Central memory CD8-positive, alpha-beta T cell (primary cell): ENCODE measurements at regions not wholly inside any gene's neighbourhood (a gene's known extent, or its start where the extent isn't known, plus 50 kb on each side); places are given as distances from the start of the nearest gene placed in this dataset.
"Not testable (repeated sequence)": the region's sequence is repeated elsewhere in the genome, so short reads cannot be mapped to it uniquely, and the experiment has no call there.

Experiments used
- ATAC-seq: fragments of 150-1000 bp; cut with Tn5 transposase; replicated peaks from 2 replicates; pipeline ENCODE4 v1.10.0; 2022; ENCODE audit warnings: mild to moderate bottlenecking, moderate FRiP score, moderate number of reproducible peaks; ENCODE audit not compliant: poor library complexity, severe bottlenecking; ENCODE audit errors: extremely low read depth
- DNase-seq, 2 donors: peaks; one replicate each; pipeline ENCODE4 v3.0.0; 2021; ENCODE audit warnings: low spot score in 2 of 2
- H3K27ac Mint-ChIP-seq: one replicate; pipeline ENCODE4 v1.8.0; 2022; ENCODE audit warnings: low read depth, mild to moderate bottlenecking, moderate library complexity, mixed read lengths
- H3K27me3 Mint-ChIP-seq: one replicate; pipeline ENCODE4 v1.8.0; 2022; ENCODE audit warnings: mixed read lengths
- H3K36me3 Mint-ChIP-seq: one replicate; pipeline ENCODE4 v1.8.0; 2022; ENCODE audit warnings: mild to moderate bottlenecking, moderate library complexity, mixed read lengths; ENCODE audit not compliant: insufficient read depth
- H3K4me1 Mint-ChIP-seq: one replicate; pipeline ENCODE4 v1.8.0; 2022; ENCODE audit warnings: mixed read lengths
- H3K4me3 Mint-ChIP-seq: one replicate; pipeline ENCODE4 v1.8.0; 2022; ENCODE audit warnings: mild to moderate bottlenecking, moderate library complexity, mixed read lengths
- H3K9me3 Mint-ChIP-seq: one replicate; pipeline ENCODE4 v1.8.0; 2022; ENCODE audit warnings: mixed read lengths

DNA sequence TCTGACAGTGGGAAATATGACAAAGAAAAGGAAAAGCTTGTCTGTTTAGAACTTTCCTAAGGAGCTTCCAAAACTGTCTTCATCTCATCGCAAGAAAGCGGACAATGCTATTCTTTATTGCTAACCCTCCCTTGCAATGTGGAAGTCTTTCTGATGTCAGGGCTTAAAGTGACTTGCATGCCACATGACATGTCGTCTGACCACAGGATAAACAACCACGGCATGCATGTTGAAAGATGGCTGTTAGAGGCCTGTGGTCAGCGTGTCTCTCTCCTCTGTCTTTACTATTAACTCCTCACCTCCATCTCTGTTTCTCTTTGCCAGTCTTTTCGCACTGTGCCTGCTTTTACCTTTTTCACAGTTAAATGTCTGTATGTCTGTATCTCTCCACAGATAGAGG, 389.8 kb downstream of the LNPK start:
- no peak for ATAC-seq

DNA sequence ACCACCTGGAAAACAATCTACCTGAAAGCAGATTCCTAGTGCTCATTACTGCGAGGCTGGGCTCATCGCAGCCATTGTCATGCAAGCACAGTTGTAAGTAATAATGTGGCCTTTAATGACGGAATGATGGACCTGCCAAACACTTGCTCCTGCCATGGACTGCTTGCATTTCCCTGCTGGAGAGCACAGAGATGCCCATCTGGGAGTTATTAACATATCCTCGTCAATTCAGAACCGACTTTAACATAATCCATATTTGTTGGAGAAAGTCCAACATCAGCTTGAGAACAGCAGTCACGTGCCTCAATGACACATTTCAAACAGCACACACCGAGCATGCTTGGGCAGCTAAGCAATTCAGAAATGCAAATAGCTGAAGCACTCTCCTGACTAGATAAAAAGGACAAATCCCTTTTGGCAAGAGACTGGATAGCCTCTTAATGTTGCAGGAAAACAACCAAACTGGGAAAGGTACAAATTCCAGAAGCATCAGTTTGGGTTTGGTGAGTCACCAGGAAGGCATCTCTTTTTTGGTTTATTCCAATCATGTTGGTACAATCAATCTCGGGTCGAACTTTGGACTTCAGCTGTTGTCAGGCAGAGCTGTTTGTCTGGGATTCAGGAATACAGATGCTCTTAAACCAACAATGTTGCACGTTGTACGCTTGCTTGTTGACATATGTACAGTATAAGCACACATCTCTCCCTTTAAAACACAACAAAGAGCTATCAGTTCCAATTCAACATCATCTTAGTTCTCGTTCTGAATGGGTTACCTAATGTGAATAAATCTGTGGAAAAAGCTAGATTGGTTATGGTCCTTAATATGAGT, 395.8 kb downstream of the LNPK start:
- Mint-ChIP-seq H3K4me1 (no peaks in the 10 kb centered on the region), H3K4me3 (no peak overlapping the region), H3K9me3 (no peaks in the 10 kb centered on the region), H3K36me3 (peaks cover 2% of the 10 kb centered on the region), H3K27ac (no peak overlapping the region), H3K27me3 (peaks cover 11% of the 10 kb centered on the region)
- ATAC-seq: no peak
- no peak for DNase-seq

More for the DNA sequence above, 389.8 kb downstream of the LNPK start:
- Mint-ChIP-seq H3K4me1 (no peaks in the 10 kb centered on the region), H3K27ac (no peak overlapping the region), H3K36me3 (peaks cover 2% of the 10 kb centered on the region), H3K27me3 (peaks cover 7% of the 10 kb centered on the region), H3K9me3 (no peaks in the 10 kb centered on the region), H3K4me3 (no peak overlapping the region)
- DNase-seq: no peak

DNA sequence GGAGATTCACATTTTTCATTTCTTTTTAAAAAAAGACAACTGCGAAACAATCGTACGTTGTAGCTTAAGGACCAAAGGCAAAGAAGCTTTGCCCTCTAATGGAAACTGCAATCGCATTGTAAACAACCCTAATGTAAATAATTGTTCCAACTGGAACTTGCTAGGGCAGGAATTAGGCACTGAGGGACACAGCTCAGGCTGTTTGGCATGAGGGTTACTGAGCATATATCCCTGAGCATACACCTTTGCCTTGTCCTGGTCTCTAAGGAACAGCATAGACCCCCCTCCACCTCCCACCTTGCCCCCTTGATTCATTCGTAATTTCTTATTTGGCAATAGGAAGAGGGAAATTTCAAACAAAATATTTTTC, 396.4 kb downstream of the LNPK start:
- DNase-seq (no peak), ATAC-seq (no peak)
- H3K27me3 Mint-ChIP-seq: peaks cover 11% of the 10 kb centered on the region
- no peak overlapping the region for H3K27ac Mint-ChIP-seq
- H3K36me3 Mint-ChIP-seq: peaks cover 2% of the 10 kb centered on the region
- H3K9me3 Mint-ChIP-seq: no peaks in the 10 kb centered on the region
- H3K4me1 Mint-ChIP-seq: no peaks in the 10 kb centered on the region
- no peak overlapping the region for H3K4me3 Mint-ChIP-seq

DNA sequence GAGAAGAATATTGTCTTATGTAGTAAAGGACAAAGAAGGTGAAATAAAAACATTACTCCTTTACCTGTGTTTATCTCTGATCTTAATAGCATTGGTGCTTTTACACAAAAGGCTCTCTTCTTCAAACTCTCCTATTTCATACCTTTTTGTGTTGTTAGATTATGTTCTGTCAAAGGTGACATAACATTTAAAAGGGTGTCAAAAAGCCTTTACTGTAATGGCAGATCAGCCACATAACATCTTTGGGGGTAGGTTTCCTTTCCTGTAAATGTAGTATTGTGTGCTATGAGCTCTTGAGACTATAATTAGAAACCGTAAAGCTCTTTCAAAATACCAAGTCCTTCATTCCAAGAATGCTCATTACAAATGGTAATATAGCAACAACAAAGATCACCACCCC, 400.1 kb downstream of the LNPK start:
- Mint-ChIP-seq H3K4me1 (no peaks in the 10 kb centered on the region), H3K27me3 (no peaks in the 10 kb centered on the region), H3K9me3 (no peaks in the 10 kb centered on the region), H3K27ac (no peak overlapping the region), H3K36me3 (no peaks in the 10 kb centered on the region), H3K4me3 (no peak overlapping the region)
- ATAC-seq (no peak), DNase-seq (no peak)

DNA sequence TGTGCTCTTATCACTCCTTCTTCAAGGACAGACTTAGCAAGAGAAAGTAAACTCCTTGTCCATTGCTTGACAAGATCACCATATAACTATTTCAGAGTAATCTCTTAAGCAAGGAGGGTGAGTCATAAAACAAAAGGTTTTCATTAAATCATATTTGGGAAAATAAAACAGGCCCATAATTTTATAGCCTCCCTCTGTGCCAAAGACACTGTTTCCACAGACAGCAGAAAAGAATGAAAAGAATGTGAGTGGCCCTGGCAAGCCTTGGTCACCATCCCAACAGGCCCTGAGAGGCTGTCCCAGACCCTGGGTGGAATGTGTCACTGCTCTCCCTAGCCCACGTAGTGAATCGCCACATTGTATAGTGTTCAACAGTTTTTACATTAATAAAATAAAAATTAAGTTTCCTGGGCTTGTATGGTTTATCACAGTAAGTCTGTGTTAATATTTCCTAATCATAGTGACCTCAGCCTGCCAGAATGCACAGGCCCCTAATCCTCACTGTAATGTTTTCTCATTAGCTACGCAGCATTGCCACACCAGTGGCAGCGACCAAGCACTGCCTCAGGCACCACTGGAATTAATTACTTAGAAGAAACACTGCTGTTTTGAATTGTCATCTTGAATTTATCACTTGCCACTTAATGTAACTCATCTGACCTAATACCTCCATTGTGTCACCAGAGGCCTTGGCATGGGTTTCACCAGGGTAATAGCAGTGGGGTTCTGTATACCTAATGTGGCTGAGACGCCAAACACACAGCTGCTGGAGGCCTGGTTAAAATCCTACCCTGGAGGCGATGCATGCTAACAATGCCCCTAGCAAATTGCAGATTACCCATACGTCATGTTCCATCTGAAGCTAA, 401.9 kb downstream of the LNPK start:
- H3K4me3 Mint-ChIP-seq: no peak overlapping the region
- no peaks in the 10 kb centered on the region for H3K9me3 Mint-ChIP-seq
- no peak overlapping the region for H3K27ac Mint-ChIP-seq
- H3K27me3 Mint-ChIP-seq: no peaks in the 10 kb centered on the region
- H3K4me1 Mint-ChIP-seq: no peaks in the 10 kb centered on the region
- DNase-seq (no peak), ATAC-seq (no peak)
- no peaks in the 10 kb centered on the region for H3K36me3 Mint-ChIP-seq

DNA sequence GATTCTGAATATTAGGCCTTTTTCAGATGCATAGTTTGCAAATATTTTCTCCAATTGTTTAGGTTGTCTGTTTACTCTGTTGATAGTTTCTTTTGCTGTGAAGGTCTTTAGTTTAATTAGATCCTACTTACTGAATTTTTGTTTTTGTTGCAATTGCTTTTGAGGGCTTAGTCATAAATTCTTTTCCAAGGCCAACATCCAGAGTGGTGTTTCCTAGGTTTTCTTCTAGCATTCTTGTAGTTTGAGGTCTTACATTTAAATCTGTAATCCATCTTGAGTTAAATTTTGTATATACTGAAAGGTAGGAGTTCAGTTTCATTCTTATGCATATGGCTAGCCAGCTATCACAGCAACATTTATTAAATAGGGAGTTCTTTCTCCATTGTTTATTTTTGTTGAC, 404.8 kb downstream of the LNPK start:
- no peaks in the 10 kb centered on the region for H3K27me3 Mint-ChIP-seq
- H3K4me3 Mint-ChIP-seq: no peak overlapping the region
- no peak for ATAC-seq

DNA sequence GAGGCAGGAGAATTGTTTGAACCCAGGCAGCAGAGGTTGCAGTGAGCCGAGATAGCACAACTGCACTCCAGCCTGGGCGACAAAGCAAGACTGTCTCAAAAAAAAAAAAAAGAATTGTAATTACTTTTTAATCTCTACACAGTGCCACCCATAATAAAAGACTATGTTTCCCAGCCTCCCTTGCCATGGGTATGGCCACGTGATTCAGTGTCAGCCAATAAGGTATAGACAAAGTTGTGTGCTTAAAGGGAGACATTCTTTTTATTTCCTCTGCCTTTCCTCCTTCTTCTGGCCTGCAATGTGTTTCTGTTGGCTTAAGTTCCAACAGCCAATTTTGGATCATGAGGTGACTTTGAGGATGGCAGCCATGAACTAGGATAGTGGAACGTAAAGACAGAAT, 406.9 kb downstream of the LNPK start:
- Mint-ChIP-seq H3K27me3 (no peaks in the 10 kb centered on the region), H3K9me3 (no peaks in the 10 kb centered on the region), H3K36me3 (peaks cover 1% of the 10 kb centered on the region), H3K4me1 (no peaks in the 10 kb centered on the region), H3K27ac (no peak overlapping the region), H3K4me3 (no peak overlapping the region)
- DNase-seq (no peak), ATAC-seq (no peak)

More for the DNA sequence above, 404.8 kb downstream of the LNPK start:
- no peaks in the 10 kb centered on the region for H3K9me3 Mint-ChIP-seq
- H3K4me1 Mint-ChIP-seq: no peaks in the 10 kb centered on the region
- H3K27ac Mint-ChIP-seq: no peak overlapping the region
- DNase-seq: no peak
- no peaks in the 10 kb centered on the region for H3K36me3 Mint-ChIP-seq

DNA sequence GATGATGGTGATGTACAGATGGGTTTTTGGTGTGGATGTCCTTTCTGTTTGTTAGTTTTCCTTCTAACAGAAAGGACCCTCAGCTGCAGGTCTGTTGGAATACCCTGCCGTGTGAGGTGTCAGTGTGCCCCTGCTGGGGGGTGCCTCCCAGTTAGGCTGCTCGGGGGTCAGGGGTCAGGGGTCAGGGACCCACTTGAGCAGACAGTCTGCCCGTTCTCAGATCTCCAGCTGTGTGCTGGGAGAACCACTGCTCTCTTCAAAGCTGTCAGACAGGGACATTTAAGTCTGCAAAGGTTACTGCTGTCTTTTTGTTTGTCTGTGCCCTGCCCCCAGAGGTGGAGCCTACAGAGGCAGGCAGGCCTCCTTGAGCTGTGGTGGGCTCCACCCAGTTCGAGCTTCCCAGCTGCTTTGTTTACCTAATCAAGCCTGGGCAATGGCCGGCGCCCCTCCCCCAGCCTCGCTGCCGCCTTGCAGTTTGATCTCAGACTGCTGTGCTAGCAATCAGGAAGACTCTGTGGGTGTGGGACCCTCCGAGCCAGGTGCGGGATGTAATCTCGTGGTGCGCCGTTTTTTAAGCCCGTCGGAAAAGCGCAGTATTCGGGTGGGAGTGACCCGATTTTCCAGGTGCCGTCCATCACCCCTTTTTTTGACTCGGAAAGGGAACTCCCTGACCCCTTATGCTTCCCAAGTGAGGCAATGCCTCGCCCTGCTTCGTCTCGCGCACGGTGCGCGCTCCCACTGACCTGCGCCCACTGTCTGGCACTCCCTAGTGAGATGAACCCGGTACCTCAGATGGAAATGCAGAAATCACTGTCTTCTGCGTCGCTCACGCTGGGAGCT, 408.2 kb downstream of the LNPK start:
- ATAC-seq, H3K27ac Mint-ChIP-seq, DNase-seq, H3K36me3 Mint-ChIP-seq, H3K4me1 Mint-ChIP-seq, H3K9me3 Mint-ChIP-seq, H3K27me3 Mint-ChIP-seq, H3K4me3 Mint-ChIP-seq: not testable (repeated sequence)

DNA sequence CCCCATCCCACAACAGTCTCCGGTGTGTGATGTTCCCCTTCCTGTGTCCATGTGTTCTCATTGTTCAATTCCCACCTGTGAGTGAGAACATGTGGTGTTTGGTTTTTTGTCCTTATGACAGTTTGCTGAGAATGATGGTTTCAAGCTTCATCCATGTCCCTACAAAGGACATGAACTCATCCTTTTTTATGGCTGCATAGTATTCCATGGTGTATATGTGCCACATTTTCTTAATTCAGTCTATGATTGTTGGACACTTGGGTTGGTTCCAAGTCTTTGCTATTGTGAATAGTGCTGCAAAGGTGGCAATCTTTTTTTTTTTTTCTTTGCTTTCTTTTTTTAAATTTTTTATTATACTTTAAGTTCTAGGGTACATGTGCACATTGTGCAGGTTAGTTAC, 406.7 kb upstream of the ATP5MC3 start:
- not testable (repeated sequence) for H3K27me3 Mint-ChIP-seq, H3K4me1 Mint-ChIP-seq, H3K4me3 Mint-ChIP-seq, ATAC-seq, H3K27ac Mint-ChIP-seq, H3K36me3 Mint-ChIP-seq, H3K9me3 Mint-ChIP-seq, DNase-seq

DNA sequence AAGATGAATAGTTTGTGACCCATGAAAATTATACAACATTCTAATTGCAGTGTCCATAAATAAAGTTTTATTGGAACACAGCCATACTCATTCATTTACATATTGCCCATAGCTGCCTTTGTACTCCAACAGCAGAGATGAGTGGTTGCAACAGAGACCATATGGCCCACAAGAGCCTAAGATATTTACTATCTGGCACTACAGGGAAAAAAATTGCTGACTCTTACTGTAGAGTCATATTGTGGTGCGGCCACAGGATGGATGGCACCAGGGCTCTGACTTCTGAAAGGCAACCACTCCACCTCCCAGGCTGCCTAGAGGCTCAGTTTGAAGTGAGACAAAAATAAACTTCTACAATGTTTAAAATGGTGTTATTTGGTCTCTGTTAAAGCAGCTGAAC, 404.0 kb upstream of the ATP5MC3 start:
- ATAC-seq (no peak), DNase-seq (no peak)
- H3K9me3 Mint-ChIP-seq: no peaks in the 10 kb centered on the region
- no peak overlapping the region for H3K27ac Mint-ChIP-seq
- no peaks in the 10 kb centered on the region for H3K27me3 Mint-ChIP-seq
- peaks cover 2% of the 10 kb centered on the region for H3K36me3 Mint-ChIP-seq
- no peaks in the 10 kb centered on the region for H3K4me1 Mint-ChIP-seq
- no peak overlapping the region for H3K4me3 Mint-ChIP-seq

DNA sequence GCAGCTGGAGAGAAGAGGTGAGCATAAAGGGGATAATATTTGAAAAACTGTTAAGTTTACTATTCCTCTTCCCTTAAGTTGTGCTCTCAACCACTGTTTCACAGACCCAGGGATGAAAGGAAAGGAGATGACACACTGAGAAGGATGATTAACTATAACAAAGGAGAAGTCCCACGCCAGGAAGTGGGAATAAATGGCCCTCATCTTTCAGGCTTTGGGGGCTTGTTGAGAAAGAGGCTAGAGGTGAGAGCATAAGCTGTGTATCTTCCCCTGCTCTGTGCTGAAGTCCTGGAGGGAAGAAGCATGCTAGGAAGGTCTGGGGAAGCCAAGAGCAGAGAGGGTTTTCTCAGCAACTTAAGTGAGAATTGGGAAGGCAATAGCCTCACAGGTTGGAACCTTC, 399.1 kb upstream of the ATP5MC3 start:
- H3K27me3 Mint-ChIP-seq: peaks cover 22% of the 10 kb centered on the region
- DNase-seq (no peak), ATAC-seq (no peak)
- H3K4me3 Mint-ChIP-seq: no peak overlapping the region
- H3K27ac Mint-ChIP-seq: no peak overlapping the region
- H3K36me3 Mint-ChIP-seq: peaks cover 2% of the 10 kb centered on the region
- H3K4me1 Mint-ChIP-seq: no peaks in the 10 kb centered on the region
- H3K9me3 Mint-ChIP-seq: no peaks in the 10 kb centered on the region

DNA sequence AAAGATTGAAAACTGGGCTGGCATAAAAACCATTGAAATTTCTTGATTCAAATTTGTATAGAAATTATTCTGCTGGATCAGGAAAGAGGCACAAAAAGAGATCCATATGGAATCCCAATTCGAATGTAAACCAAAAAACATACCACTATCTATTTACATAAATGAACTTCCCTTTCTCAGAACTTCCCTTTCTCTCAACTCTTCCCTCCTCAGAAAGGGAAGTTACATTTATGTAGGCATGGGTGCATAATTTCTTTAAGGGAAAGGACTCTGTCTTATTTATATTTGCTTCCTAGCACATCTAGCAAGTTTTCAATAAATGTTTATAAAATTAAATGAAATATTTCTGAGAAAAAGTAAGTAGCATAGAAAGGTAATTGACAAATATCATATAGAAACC, 398.1 kb upstream of the ATP5MC3 start:
- peaks cover 22% of the 10 kb centered on the region for H3K27me3 Mint-ChIP-seq

More for the DNA sequence above, 398.1 kb upstream of the ATP5MC3 start:
- ATAC-seq (no peak), DNase-seq (no peak)
- H3K36me3 Mint-ChIP-seq: no peaks in the 10 kb centered on the region
- no peak overlapping the region for H3K4me3 Mint-ChIP-seq
- peaks cover 6% of the 10 kb centered on the region for H3K4me1 Mint-ChIP-seq
- H3K9me3 Mint-ChIP-seq: no peaks in the 10 kb centered on the region
- no peak overlapping the region for H3K27ac Mint-ChIP-seq
